ENCODE measurements at regions not wholly inside any gene's neighbourhood (a gene's known extent, or its start where the extent isn't known, plus 50 kb on each side); places are given as distances from the start of the nearest gene placed in this dataset.

GRCh38 chr1:62381831-62382657, 54.8 kb upstream of the USP1 start:
- ChIA-PET POLR2A (no interaction called here), CTCF (interaction anchor here (1.0 kb wide), 1 partner anchor 8 kb away, joined by 3 read pairs; no protein-coding TSS in a partner anchor), SMC1A (ENCODE audit: uncharacterized antibody, unreplicated experiment) (interaction anchor here (0.9 kb wide), 1 partner anchor 701 kb away, joined by 3 read pairs; no protein-coding TSS in a partner anchor), RAD21 (ENCODE audit: unreplicated experiment) (no interaction called here)
- Histone ChIP-seq H3K4me3 (no peak overlapping the region), H3K9me3 (replicated peaks; ENCODE audit: control insufficient read depth, insufficient read depth, low read length) (no peaks in the 10 kb centered on the region), H3K4me2 (ENCODE audit: control insufficient read depth, insufficient read depth) (no peak overlapping the region), H3K9ac (ENCODE audit: control insufficient read depth, insufficient read depth, low read length) (no peak overlapping the region), H4K20me1 (ENCODE audit: control insufficient read depth, insufficient read depth) (no peaks in the 10 kb centered on the region), H3K79me2 (ENCODE audit: control insufficient read depth, insufficient read depth, low read length) (no peaks in the 10 kb centered on the region), H3K27me3 (replicated peaks in 1 of 2; ENCODE audit: control insufficient read depth in 2 of 2, insufficient read depth in 2 of 2, low read length in 1 of 2) (no peaks in the 10 kb centered on the region; a peak in 1 of 4 replicates), H3K4me1 (ENCODE audit: control insufficient read depth, insufficient read depth, low read length) (no peaks in the 10 kb centered on the region), H3K36me3 (ENCODE audit: control insufficient read depth in 2 of 2, insufficient read depth in 2 of 2, low read length in 1 of 2) (no peaks in the 10 kb centered on the region), H2AFZ (ENCODE audit: control insufficient read depth, low read depth, low read length) (no peak overlapping the region), H3K27ac (ENCODE audit: control insufficient read depth, insufficient read depth) (no peak overlapping the region)
- WGBS (ENCODE audit: insufficient coverage, insufficient replicate concordance, low lambda C conversion rate, missing lambda C conversion rate), result 61% methylated on average over 10 of the region's 10 CpGs
- no TSS peak for BruUV-seq (replicated peaks)
- DNase-seq (ENCODE audit: low read depth, low spot score) (no peak), ATAC-seq (no peak), FAIRE-seq (no peak)
- intact Hi-C loops (cut with micrococcal nuclease; ENCODE audit: unreplicated experiment), result no loop called here
- in situ Hi-C loops (cut with MboI), result no loop called here
- TF ChIP-seq CUX1 (IDR thresholded peaks at IDR 0.05; ENCODE audit: insufficient replicate concordance, low read depth, low read length) (no peak), ZBTB4 (CRISPR knock-in tag; IDR thresholded peaks at IDR 0.05) (no peak)
